Left lung (tissue), 4 donors: ENCODE measurements at regions not wholly inside any gene's neighbourhood (a gene's known extent, or its start where the extent isn't known, plus 50 kb on each side); places are given as distances from the start of the nearest gene placed in this dataset.

ENCODE experiments used
- ATAC-seq: fragments of 200-7000 bp; cut with Tn5 transposase; one replicate; pipeline ENCODE4 v1.9.1; 2020; ENCODE audit warnings: moderate library complexity
- DNase-seq, 4 donors: peaks; one replicate each; pipeline ENCODE4 v3.0.0-alpha.2; 2013 to 2020
- H3K27ac ChIP-seq, 2 donors: fragments of 200-600 bp; sonication (generic) in 1 of 2; one replicate each; pipeline versions ENCODE4 v1.5.0 to v1.8.0; 2020 to 2021
- H3K27me3 ChIP-seq, 2 donors: fragments of 200-600 bp; sonication (generic) in 1 of 2; one replicate each; pipeline versions ENCODE4 v1.5.0 to v1.8.0; 2020 to 2021
- H3K36me3 ChIP-seq, 2 donors: fragments of 200-600 bp; sonication (generic) in 1 of 2; one replicate each; pipeline versions ENCODE4 v1.5.0 to v1.8.0; 2020 to 2021
- H3K4me1 ChIP-seq, 2 donors: fragments of 200-600 bp; one replicate each; pipeline ENCODE4 v1.8.0; 2021
- H3K4me3 ChIP-seq, 2 donors: fragments of 200-600 bp; sonication (generic) in 1 of 2; one replicate each; pipeline versions ENCODE4 v1.5.0 to v1.8.0; 2020 to 2021; ENCODE audit warnings: mild to moderate bottlenecking in 1 of 2
- H3K9me3 ChIP-seq, 2 donors: fragments of 200-600 bp; sonication (generic) in 1 of 2; one replicate each; pipeline versions ENCODE4 v1.5.0 to v1.8.0; 2020 to 2021
- intact Hi-C, 2 donors: fragments of 100-400 bp; cut with DNase I; formaldehyde crosslinking; loops; one replicate each; pipeline versions ENCODE4 v1.11.2 to v1.14.2; 2022
- TF ChIP-seq, protein P1 (sequence below), 2 donors: fragments of 200-600 bp; sonication (generic) in 1 of 2; IDR thresholded peaks; one replicate each; pipeline versions ENCODE4 v1.5.0 to v1.8.0; 2021; ENCODE audit warnings: antibody characterized with exemption in 2 of 2
- donor health status: DM: no; HTN: yes; CAD: no.
- donor health status: DM: no; HTN: no; CAD: no.

DNA sequence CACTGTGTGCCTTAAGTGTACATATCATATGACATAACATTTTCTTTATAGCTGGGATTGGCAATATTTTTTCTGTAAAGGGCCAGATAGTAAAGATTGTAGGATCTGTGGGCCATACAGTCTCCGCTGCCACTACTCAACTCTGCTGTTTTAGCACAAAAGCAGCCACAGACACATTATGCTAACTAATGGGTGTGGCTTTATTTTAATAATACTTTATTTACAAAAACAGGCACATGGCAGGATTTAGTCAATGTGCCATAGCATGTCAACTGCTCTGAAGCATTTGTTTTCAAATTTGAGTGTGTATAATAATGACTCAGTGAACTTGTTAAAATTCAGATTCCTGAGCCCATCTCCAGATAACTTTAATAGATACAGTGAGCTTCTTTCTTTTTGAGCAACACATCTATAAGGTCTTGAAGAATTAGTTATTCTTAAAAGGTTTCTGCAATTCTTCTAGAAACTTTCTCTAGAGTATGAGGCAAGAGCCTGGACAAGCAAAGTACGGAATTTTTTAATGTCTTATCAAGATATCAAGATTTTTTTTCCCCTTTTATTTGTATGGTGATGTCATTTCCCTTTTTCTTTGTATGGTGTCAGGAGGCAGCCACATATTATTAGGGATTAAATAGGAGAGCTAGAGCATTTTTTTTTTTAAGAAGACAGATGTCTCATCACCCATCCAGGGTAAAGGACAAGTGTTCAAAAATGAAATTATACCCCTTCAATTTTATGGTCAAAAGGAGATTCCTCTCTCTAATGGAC lies 518.3 kb downstream of the DHX35 start:
- no peaks in the 10 kb centered on the region for H3K36me3 ChIP-seq
- no peaks in the 10 kb centered on the region for H3K4me1 ChIP-seq
- TF ChIP-seq, protein P1, sequence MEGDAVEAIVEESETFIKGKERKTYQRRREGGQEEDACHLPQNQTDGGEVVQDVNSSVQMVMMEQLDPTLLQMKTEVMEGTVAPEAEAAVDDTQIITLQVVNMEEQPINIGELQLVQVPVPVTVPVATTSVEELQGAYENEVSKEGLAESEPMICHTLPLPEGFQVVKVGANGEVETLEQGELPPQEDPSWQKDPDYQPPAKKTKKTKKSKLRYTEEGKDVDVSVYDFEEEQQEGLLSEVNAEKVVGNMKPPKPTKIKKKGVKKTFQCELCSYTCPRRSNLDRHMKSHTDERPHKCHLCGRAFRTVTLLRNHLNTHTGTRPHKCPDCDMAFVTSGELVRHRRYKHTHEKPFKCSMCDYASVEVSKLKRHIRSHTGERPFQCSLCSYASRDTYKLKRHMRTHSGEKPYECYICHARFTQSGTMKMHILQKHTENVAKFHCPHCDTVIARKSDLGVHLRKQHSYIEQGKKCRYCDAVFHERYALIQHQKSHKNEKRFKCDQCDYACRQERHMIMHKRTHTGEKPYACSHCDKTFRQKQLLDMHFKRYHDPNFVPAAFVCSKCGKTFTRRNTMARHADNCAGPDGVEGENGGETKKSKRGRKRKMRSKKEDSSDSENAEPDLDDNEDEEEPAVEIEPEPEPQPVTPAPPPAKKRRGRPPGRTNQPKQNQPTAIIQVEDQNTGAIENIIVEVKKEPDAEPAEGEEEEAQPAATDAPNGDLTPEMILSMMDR (IDR thresholded peaks at IDR 0.05): no peak
- DNase-seq: no peak
- no peak overlapping the region for H3K4me3 ChIP-seq
- intact Hi-C loops: no loop called here
- no peak overlapping the region for H3K27ac ChIP-seq
- ATAC-seq: no peak
- no peaks in the 10 kb centered on the region for H3K9me3 ChIP-seq
- no peaks in the 10 kb centered on the region for H3K27me3 ChIP-seq

DNA sequence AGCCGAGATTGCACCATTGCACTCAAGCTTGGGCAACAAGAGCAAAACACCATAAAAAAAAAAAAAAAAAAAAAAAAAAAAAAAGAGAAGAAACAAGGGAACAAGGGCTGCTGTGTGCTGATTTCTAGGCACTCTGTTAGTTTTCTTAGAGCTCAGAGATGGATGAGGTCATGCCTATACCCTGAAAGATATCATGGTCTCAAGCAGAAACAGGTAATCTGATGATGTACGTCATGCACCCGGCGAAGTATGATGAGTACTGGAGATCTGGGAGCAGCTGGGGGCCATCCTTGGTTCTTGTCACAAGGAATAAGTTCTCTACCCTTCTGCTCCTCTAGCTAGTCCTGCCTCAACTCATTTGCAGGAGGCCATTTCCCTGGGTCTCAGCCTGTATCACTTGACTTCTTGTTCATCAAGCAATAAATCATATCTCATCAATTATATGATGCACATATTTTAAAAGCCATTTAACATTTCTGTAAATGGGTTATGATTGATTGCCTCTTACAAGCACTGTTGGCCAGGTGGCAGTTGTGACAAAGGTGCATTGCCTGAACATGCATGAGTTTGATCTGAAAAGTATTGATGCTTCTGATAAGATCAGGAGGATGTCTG lies 517.2 kb downstream of the DHX35 start:
- DNase-seq (no peak), ATAC-seq (no peak)
- Histone ChIP-seq H3K9me3 (no peaks in the 10 kb centered on the region), H3K36me3 (no peaks in the 10 kb centered on the region), H3K4me1 (no peaks in the 10 kb centered on the region), H3K27ac (no peak overlapping the region), H3K27me3 (no peaks in the 10 kb centered on the region), H3K4me3 (no peak overlapping the region)
- TF ChIP-seq, protein P1 (IDR thresholded peaks at IDR 0.05): no peak
- intact Hi-C loops: no loop called here

DNA sequence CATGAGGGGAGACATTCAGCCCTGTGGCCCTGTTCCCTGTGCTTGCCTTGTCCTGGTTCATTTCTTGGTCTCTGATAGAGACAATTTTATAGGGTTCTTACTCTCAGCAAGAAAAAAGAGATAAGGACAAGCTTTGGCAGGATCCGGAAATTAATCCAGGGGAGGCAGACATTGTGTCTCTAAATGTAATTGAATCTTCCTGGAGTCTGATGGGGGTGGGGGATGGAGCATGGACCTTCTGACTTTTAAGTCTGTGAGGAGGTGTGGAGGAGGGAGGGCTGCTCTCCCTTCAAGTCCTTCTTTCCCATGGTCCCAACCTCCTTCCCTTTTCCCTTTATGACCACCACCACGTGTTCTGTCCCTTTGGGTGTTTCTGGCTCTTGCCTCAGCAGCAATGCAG lies 512.7 kb downstream of the DHX35 start:
- H3K27me3 ChIP-seq: no peaks in the 10 kb centered on the region
- H3K27ac ChIP-seq: no peak overlapping the region
- no peaks in the 10 kb centered on the region for H3K4me1 ChIP-seq
- ATAC-seq (no peak), DNase-seq (no peak)
- no peaks in the 10 kb centered on the region for H3K9me3 ChIP-seq
- H3K4me3 ChIP-seq: no peak overlapping the region
- no peaks in the 10 kb centered on the region for H3K36me3 ChIP-seq
- intact Hi-C loops: no loop called here
- TF ChIP-seq, protein P1 (IDR thresholded peaks at IDR 0.05): no peak

DNA sequence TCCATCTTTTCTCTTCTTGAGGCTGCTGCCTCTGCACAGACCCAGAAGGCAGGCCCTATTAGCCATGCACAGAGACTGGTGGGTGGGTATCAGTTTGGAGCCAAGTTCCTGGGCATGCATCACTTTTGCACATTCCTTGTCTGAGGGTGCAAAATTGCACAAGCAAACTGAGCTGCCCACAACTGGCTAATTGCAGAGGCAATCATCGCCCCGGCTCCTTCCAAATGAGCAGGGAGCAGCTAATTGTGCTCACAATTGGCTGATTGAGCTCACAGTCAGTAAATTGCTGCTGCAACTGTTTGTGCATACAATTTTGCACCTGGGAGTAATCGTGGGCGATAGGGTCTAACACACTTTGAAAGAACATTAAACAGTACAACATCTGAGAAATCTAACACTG lies 511.4 kb downstream of the DHX35 start:
- no peak overlapping the region for H3K27ac ChIP-seq

DNA sequence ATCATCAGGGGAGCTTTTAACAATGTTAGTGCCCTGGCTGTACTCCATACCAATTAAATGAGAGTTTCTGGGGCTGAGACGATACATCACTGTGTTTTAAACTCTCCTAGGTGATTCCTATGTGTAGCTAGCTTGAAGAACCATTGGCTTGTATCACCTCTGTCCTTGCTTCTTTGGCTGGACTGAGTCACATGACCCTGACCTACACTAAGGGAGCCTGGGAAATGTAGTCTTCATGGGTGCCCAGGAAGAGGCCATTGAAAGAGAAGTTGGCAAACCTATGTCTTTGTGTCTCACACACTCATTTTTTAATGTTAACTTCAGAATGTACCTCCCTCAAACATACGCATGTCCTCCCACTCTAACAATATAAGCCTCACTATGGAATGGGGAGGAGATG lies 506.6 kb downstream of the DHX35 start:
- intact Hi-C loops: no loop called here
- no peaks in the 10 kb centered on the region for H3K9me3 ChIP-seq
- no peaks in the 10 kb centered on the region for H3K36me3 ChIP-seq
- no peaks in the 10 kb centered on the region for H3K4me1 ChIP-seq
- no peak overlapping the region for H3K27ac ChIP-seq
- DNase-seq (no peak), ATAC-seq (no peak)
- H3K4me3 ChIP-seq: no peak overlapping the region
- H3K27me3 ChIP-seq: no peaks in the 10 kb centered on the region
- TF ChIP-seq, protein P1 (IDR thresholded peaks at IDR 0.05): no peak

More for the DNA sequence above, 511.4 kb downstream of the DHX35 start:
- intact Hi-C loops: no loop called here
- DNase-seq (no peak), ATAC-seq (no peak)
- Histone ChIP-seq H3K27me3 (no peaks in the 10 kb centered on the region), H3K36me3 (no peaks in the 10 kb centered on the region), H3K4me1 (no peaks in the 10 kb centered on the region), H3K4me3 (no peak overlapping the region), H3K9me3 (no peaks in the 10 kb centered on the region)
- TF ChIP-seq, protein P1 (IDR thresholded peaks at IDR 0.05): no peak
